DMS 273 treated with DMSO at 0.1 percent for 48 hours (cell line): ENCODE measurements at regions not wholly inside any gene's neighbourhood (a gene's known extent, or its start where the extent isn't known, plus 50 kb on each side); places are given as distances from the start of the nearest gene placed in this dataset.
A peak's percentile ranks its signal among the peaks of the same experiment; 100 is the strongest.

Experiments used
- DNase-seq: peaks from one replicate; lab custom pipeline; 2025; lab: John Stamatoyannopoulos, UW

- DNase-seq: no peak
These were observed 129.6 kb upstream of the CDH13 start for GRCh38 chr16:82497139-82497538.

GRCh38 chr16:82488460-82488859 is 138.3 kb upstream of the CDH13 start:
- no peak for DNase-seq

- no peak for DNase-seq
These were observed 145.3 kb upstream of the CDH13 start for GRCh38 chr16:82481455-82481854.

GRCh38 chr16:82476786-82477185 is 150.0 kb upstream of the CDH13 start:
- no peak for DNase-seq

GRCh38 chr16:82470620-82471152 is 156.1 kb upstream of the CDH13 start:
- peak; percentile 14 for DNase-seq

GRCh38 chr16:82470016-82470415 is 156.8 kb upstream of the CDH13 start:
- DNase-seq: no peak

GRCh38 chr16:82464187-82464586 is 162.6 kb upstream of the CDH13 start:
- no peak for DNase-seq

GRCh38 chr16:82460766-82461165 is 166.0 kb upstream of the CDH13 start:
- no peak for DNase-seq

- DNase-seq: no peak
These were observed 167.1 kb upstream of the CDH13 start for GRCh38 chr16:82459580-82460256.

GRCh38 chr16:82456683-82457082 is 170.1 kb upstream of the CDH13 start:
- peak; percentile 2 for DNase-seq

GRCh38 chr16:82454566-82454965 is 172.2 kb upstream of the CDH13 start:
- DNase-seq: no peak

GRCh38 chr16:82454152-82454551 is 172.6 kb upstream of the CDH13 start:
- DNase-seq: no peak

- DNase-seq: no peak
These were observed 174.6 kb upstream of the CDH13 start for GRCh38 chr16:82452004-82452756.

GRCh38 chr16:82451449-82451848 is 175.3 kb upstream of the CDH13 start:
- DNase-seq: no peak

GRCh38 chr16:82440336-82440735 is 186.4 kb upstream of the CDH13 start:
- DNase-seq: no peak

GRCh38 chr16:82439678-82440293 is 187.0 kb upstream of the CDH13 start:
- no peak for DNase-seq

- DNase-seq: no peak
These were observed 193.7 kb upstream of the CDH13 start for GRCh38 chr16:82433042-82433441.

- no peak for DNase-seq
These were observed 194.5 kb upstream of the CDH13 start for GRCh38 chr16:82432261-82432660.

- no peak for DNase-seq
These were observed 201.1 kb upstream of the CDH13 start for GRCh38 chr16:82425661-82426060.

GRCh38 chr16:82421851-82422250 is 204.9 kb upstream of the CDH13 start:
- DNase-seq: no peak

GRCh38 chr16:82419332-82419731 is 207.4 kb upstream of the CDH13 start:
- no peak for DNase-seq

GRCh38 chr16:82414476-82414875 is 212.3 kb upstream of the CDH13 start:
- DNase-seq: no peak

GRCh38 chr16:82412770-82413169 is 214.0 kb upstream of the CDH13 start:
- no peak for DNase-seq
